GM21390 (cell line): ENCODE measurements at regions not wholly inside any gene's neighbourhood (a gene's known extent, or its start where the extent isn't known, plus 50 kb on each side); places are given as distances from the start of the nearest gene placed in this dataset.
A peak's percentile ranks its signal among the peaks of the same experiment; 100 is the strongest.
"Not testable (repeated sequence)": the region's sequence is repeated elsewhere in the genome, so short reads cannot be mapped to it uniquely, and the experiment has no call there.

ENCODE experiments used
- ATAC-seq: cut with Tn5 transposase; IDR thresholded peaks from one replicate; pipeline ENCODE4 v1.9.1; 2021; ENCODE audit not compliant: unreplicated experiment

GRCh38 chr7:24049296-24049695 is 234.7 kb upstream of the NPY start:
- no peak for ATAC-seq

DNA sequence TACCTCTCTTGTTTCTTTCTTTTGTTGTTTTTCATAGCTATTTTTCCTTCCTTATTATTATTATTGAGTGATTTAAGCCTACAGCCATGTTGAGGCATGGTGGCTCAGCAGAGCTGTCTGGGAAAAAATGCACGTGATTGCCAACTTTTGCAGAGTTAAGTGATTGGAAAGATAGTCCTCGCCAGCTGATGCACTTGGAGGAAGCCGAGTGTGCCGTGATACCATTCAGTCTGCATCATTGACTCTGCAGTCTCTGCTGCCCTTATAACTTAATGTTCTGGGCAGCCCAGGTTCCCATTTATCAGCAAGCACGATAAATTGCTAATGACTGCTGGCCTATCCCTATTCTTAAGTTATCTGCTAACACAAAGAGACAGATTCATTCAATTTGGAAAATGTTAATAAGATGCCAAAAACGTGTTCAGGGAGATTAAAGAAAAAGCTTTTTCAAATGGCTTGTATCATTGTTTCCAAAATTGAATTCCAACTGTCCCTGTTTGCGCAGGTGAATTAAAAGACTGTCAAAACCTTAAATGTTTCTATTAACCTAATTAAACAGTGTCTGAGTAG is 232.9 kb upstream of the NPY start:
- ATAC-seq: no peak

GRCh38 chr7:24051651-24052050 is 232.3 kb upstream of the NPY start:
- ATAC-seq: no peak

GRCh38 chr7:24052572-24053260 is 231.3 kb upstream of the NPY start:
- no peak for ATAC-seq

- no peak for ATAC-seq
Measured at GRCh38 chr7:24054236-24054635, 229.8 kb upstream of the NPY start.

DNA sequence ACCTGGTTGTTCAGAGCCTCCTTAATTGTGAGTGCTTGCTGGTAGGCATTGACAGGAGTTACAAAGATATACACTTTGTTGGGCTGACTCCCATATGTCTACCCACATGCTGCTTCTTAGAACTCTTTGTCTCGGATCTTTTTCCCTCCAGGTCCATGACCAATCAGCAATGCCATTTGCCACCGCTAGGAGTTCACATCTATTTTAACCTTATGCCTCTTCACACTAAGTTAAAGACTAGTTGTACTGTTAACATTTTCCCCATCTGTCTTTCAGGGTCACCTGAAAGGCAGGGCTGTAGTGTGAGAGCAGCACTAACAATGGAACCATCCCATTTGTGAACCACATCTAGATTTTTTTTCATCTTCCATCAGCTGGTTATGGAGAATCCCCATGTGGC is 226.7 kb upstream of the NPY start:
- no peak for ATAC-seq

- no peak for ATAC-seq
Measured at GRCh38 chr7:24058953-24059352, 225.0 kb upstream of the NPY start.

- ATAC-seq: no peak
Measured at GRCh38 chr7:24059775-24060174, 224.2 kb upstream of the NPY start.

- ATAC-seq: no peak
Measured at GRCh38 chr7:24063721-24064120, 220.3 kb upstream of the NPY start.

DNA sequence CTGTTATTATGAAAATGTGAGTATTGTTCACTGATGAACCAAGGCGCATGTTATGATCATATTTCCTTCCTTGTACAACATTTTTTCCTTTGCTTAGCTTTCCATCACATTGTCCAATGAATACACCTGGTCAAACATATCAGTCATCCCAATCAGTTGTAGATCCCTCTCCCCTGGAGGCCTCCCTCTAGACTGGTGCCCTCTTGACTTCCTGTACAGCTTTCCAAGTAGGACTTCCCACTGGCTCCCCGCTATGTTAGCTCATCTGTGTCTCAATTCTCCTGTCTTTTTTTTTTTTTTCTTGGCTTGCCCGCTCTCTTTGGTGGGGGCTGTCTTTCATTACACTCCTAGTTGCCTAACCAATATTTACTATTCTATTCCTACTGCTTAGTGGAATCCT is 214.2 kb upstream of the NPY start:
- ATAC-seq: no peak

DNA sequence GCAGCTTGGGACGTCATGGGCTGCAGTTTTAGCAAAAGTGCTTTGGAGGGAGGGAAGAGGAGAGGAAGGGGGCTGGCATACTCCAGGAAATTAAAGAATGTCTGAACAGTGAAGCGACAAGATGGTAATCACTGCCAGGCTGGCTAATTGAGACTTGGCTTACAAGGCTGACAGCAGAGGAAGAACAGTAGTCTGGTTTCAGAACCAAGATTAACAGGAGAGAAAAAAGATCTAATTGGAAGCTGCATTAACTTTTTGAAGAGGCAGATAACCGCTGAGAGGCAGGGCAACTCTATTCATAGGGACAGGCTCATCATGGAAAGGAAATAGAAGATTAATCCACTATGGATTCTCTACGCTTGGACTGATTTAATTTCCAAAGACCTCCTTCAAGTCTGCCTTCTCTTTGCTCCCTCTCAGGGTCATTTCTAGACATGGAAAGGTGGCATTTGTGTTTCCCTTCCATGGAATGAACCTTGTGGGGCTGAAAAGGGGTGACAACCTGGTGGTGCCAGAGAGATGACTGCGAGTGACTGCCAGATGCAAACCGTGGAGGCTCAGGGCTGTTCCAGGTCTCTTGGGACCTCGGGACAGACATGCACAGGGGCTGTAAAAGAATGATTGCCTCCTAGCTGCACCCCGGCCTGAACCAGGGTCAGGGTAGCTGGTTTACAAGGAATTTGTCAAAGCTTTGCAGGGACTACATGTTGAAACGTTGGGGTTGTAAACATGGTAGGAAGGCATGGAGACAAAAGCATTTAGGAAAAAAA is 210.2 kb upstream of the NPY start:
- ATAC-seq: no peak

DNA sequence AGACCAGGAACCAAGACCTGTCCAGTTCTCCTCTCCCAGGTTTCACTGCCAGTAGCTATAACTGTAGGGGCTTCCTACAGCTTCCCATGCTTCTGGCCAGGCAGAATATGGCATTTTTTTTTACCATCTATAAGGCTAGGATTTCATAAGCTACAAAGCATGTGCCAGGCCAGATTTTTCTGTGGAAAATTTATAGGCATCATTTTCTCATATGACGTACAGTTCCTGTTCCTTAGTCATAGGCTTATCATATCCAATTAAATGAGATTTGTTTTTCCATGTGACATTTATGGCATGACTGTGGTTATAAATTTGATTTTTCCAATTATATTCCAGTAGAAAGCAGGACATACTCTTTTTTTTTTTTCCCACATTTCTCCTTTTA is 208.6 kb upstream of the NPY start:
- ATAC-seq: no peak

- ATAC-seq: no peak
Measured at GRCh38 chr7:24082826-24083225, 201.2 kb upstream of the NPY start.

DNA sequence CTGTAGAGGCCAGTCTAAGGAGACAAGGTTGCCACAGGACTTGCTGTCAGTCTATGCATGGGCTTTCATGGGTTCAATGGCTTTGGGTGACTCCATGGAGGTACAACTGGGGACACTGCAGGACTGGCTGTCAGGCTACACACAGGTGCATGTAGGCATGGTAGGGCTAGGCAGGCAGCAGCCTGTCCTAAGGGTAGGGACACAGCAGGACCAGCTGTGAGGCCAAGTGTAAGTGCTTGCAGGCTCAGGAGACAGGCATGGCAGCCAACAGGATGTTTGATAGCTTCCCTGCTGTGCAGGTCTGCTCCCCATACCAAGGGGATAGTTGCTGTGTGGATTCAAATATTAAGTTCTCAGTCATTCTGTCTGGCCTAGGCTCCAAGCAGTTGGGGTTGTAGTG is 181.0 kb upstream of the NPY start:
- no peak for ATAC-seq

- peak; percentile 82 for ATAC-seq
Measured at GRCh38 chr7:24108906-24109376, 175.0 kb upstream of the NPY start.

GRCh38 chr7:24110056-24110455 is 173.9 kb upstream of the NPY start:
- no peak for ATAC-seq

GRCh38 chr7:24113506-24113905 is 170.5 kb upstream of the NPY start:
- no peak for ATAC-seq

- ATAC-seq: no peak
Measured at GRCh38 chr7:24115661-24116060, 168.3 kb upstream of the NPY start.

DNA sequence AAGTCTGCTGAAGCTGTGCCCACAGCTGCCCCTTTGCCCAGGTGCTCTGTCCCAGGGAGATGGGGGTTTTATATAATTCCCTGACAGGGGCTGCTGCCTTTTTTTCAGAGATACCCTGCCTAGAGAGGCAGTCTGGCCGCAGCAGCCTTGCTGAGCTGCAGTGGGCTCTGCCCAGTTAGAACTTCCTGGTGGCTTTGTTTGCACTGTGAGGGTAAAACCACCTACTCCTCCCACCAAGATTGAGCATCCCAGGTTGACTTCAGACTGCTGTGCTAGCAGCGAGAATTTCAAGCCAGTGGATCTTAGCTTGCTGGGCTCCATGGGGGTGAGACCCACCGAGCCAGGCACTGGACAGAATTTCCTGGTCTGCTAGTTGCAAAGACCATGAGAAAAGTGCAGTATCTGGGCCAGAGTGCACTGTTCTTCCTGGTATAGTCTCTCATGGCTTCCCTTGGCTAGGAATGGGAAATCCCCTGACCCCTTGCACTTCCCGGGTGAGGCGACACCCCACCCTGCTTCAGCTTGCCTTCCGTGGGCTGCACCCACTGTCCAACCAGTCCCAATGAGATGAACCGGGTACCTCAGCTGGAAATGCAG is 166.0 kb upstream of the NPY start:
- not testable (repeated sequence) for ATAC-seq

GRCh38 chr7:24119852-24120251 is 164.1 kb upstream of the NPY start:
- ATAC-seq: no peak

DNA sequence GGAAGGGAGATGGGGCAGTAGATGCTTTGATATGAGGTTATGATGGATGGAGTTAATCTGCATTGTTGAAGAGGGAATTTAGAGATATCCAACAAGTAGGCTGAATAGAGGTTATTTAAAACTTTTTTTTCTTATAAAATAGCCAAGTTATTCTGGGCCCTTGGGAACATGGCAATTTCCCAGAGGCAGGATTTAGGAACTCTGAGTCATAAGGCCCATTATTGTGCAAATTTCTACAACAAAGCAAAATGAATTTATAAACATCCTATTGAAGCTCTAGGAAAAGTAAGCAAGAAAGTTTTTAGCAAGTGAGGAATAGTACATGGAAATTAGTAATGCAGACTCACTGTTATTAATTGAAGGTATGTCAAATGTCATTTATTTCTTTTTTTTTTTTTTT is 160.9 kb upstream of the NPY start:
- ATAC-seq: no peak

DNA sequence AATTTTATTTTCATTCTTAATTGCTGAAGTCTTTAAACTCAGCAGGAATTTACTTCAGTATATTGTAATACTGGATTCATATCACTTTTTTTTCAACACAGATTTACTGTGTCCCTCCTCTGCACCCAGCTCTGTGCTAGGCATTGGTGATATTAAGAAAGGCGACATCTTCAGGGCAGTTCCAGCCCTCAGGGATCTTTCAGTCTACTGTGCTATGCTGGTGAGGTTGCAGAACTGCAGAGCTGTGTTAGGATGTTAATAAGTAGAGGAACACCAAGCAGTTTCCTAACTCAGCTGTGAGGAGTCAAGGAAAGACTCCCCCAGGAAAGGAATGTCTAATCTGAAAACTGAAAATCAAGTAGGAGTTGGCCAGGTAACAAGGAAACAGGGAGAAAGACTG is 158.2 kb upstream of the NPY start:
- ATAC-seq: no peak
